ENCODE measurements at regions not wholly inside any gene's neighbourhood (a gene's known extent, or its start where the extent isn't known, plus 50 kb on each side); places are given as distances from the start of the nearest gene placed in this dataset.

DNA sequence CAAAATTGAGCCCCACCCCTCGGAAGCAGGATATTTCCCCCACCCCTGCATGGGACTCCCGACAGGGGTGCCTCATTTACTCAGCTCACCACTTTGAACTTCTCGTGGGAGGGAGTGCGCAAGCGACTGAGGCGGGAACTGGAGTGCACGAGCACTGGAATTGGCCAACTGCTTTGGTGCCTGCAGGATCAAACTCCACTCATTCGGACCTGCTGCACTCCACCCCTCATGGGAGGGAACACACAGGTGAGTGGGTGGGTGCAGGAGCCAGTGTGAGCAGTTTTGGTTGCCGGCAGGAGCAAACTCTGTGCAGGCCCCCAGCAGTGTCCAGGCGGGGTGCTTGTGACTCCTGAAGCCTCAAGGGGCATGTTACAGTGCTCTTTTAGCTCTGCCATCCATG lies 301.2 kb downstream of the TUSC1 start:
- Histone ChIP-seq H3K36me3 (ENCODE audit: insufficient read depth, insufficient read length, low read length) (no peaks in the 10 kb centered on the region), H3K9ac (ENCODE audit: insufficient read length, low read depth) (no peak overlapping the region), H3K4me3 (ENCODE audit: insufficient read length, low read depth) (no peak overlapping the region), H3K9me3 (ENCODE audit: insufficient read depth, low read length) (no peaks in the 10 kb centered on the region), H3K4me1 (ENCODE audit: insufficient read depth, insufficient read length) (no peaks in the 10 kb centered on the region), H3K27me3 (ENCODE audit: insufficient read depth, insufficient read length) (no peaks in the 10 kb centered on the region)
- no peak for DNase-seq (ENCODE audit: low read depth, low spot score)
- TF ChIP-seq ZNF274 (IDR thresholded peaks at IDR 0.05; ENCODE audit: low read depth, low read length) (no peak), SUZ12 (IDR thresholded peaks at IDR 0.05; ENCODE audit: extremely low read depth, insufficient read depth, insufficient read length) (no peak), YY1 (IDR thresholded peaks at IDR 0.05; ENCODE audit: insufficient read depth, insufficient read length) (no peak)

DNA sequence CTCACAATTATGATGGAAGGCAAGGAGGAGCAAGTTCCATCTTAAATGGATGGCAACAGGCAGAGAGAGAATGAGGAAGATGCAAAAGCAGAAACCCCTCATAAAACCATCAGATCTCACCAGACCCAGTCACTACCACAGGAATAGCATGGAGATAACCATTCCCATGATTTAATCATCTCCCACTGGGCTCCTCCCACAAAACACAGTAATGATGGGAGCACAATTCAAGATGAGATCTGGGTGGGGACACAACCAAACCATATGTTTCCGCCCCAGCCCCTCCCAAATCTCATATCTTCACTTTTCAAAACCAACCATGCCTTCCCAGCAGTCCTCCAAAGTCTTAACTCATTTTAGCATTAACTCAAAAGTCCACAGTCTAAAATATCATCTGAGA lies 304.0 kb downstream of the TUSC1 start:
- Histone ChIP-seq H3K4me1 (ENCODE audit: insufficient read depth, insufficient read length) (no peaks in the 10 kb centered on the region), H3K36me3 (ENCODE audit: insufficient read depth, insufficient read length, low read length) (no peaks in the 10 kb centered on the region), H3K4me3 (ENCODE audit: insufficient read length, low read depth) (no peak overlapping the region), H3K27me3 (ENCODE audit: insufficient read depth, insufficient read length) (no peaks in the 10 kb centered on the region), H3K9ac (ENCODE audit: insufficient read length, low read depth) (no peak overlapping the region), H3K9me3 (ENCODE audit: insufficient read depth, low read length) (no peaks in the 10 kb centered on the region)
- DNase-seq (ENCODE audit: low read depth, low spot score) = no peak
- TF ChIP-seq SUZ12 (IDR thresholded peaks at IDR 0.05; ENCODE audit: extremely low read depth, insufficient read depth, insufficient read length) (no peak), ZNF274 (IDR thresholded peaks at IDR 0.05; ENCODE audit: low read depth, low read length) (no peak), YY1 (IDR thresholded peaks at IDR 0.05; ENCODE audit: insufficient read depth, insufficient read length) (no peak)

DNA sequence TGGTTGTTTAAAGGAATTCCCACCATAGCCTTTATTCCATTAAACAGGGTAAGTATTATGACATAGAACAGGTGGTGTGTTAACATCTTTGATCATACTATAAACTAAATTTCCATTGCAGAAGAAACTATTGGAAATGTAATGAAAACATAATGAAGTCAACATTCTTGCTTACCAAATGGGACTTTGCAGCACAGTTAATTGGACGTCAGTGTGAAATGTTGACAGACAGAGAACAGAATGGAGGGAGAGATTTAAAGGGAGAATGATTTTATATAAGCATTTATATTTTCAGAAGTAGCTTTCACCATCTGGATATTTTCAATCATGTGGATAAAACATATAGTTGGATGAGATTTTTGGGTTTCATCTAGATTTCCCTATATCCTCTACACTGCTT lies 311.3 kb downstream of the TUSC1 start:
- no peaks in the 10 kb centered on the region for H3K4me1 ChIP-seq (ENCODE audit: insufficient read depth, insufficient read length)
- H3K36me3 ChIP-seq (ENCODE audit: insufficient read depth, insufficient read length, low read length) = no peaks in the 10 kb centered on the region
- no peak for DNase-seq (ENCODE audit: low read depth, low spot score)
- no peak overlapping the region for H3K4me3 ChIP-seq (ENCODE audit: insufficient read length, low read depth)
- TF ChIP-seq YY1 (IDR thresholded peaks at IDR 0.05; ENCODE audit: insufficient read depth, insufficient read length) (no peak), ZNF274 (IDR thresholded peaks at IDR 0.05; ENCODE audit: low read depth, low read length) (no peak)
- no peaks in the 10 kb centered on the region for H3K27me3 ChIP-seq (ENCODE audit: insufficient read depth, insufficient read length)
- no peaks in the 10 kb centered on the region for H3K9me3 ChIP-seq (ENCODE audit: insufficient read depth, low read length)
- H3K9ac ChIP-seq (ENCODE audit: insufficient read length, low read depth) = no peak overlapping the region

DNA sequence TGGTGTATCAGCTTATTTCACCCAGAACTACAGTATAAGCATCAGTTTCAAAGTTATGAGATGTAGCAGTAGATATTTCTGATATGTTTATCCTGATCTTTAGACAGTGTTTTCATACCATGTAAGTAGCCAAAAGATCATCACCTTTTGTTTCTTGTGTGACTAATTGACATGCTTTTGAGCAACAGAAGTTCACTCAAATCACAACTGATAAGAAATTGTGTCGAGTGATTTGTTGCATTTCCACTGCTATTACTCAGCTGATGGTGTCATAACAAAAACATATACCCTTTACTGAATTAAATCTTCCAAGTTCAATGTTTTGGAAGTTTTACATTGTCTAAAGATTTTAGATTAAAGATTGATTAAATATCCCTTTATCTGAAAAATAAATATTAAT lies 324.5 kb downstream of the TUSC1 start:
- H3K4me3 ChIP-seq (ENCODE audit: insufficient read length, low read depth) = no peak overlapping the region
- H3K27me3 ChIP-seq (ENCODE audit: insufficient read depth, insufficient read length) = no peaks in the 10 kb centered on the region
- DNase-seq (ENCODE audit: low read depth, low spot score) = no peak
- H3K36me3 ChIP-seq (ENCODE audit: insufficient read depth, insufficient read length, low read length) = no peaks in the 10 kb centered on the region
- no peak overlapping the region for H3K9ac ChIP-seq (ENCODE audit: insufficient read length, low read depth)
- H3K4me1 ChIP-seq (ENCODE audit: insufficient read depth, insufficient read length) = no peaks in the 10 kb centered on the region
- TF ChIP-seq SUZ12 (IDR thresholded peaks at IDR 0.05; ENCODE audit: extremely low read depth, insufficient read depth, insufficient read length) (no peak), ZNF274 (IDR thresholded peaks at IDR 0.05; ENCODE audit: low read depth, low read length) (no peak), YY1 (IDR thresholded peaks at IDR 0.05; ENCODE audit: insufficient read depth, insufficient read length) (no peak)
- H3K9me3 ChIP-seq (ENCODE audit: insufficient read depth, low read length) = peaks cover 25% of the 10 kb centered on the region

DNA sequence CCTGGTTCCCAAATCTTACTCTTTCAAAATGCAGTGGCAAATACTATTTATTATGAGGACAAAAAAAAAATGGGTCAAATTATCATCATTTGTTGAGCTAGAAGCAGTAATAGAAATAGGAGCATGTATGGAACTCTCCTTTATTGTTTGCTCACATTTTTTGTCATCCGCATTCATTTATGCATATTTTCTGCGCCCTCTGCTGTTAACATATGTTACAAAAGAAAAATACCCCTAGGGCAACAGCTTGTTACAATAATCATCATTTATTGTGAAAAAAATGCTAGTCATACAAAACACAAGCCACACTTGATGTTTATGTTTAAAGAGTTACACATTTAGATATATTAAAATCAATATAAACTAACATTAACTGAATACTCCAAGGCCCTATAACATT lies 328.2 kb downstream of the TUSC1 start:
- Histone ChIP-seq H3K36me3 (ENCODE audit: insufficient read depth, insufficient read length, low read length) (no peaks in the 10 kb centered on the region), H3K4me1 (ENCODE audit: insufficient read depth, insufficient read length) (no peaks in the 10 kb centered on the region)
- no peak for DNase-seq (ENCODE audit: low read depth, low spot score)

DNA sequence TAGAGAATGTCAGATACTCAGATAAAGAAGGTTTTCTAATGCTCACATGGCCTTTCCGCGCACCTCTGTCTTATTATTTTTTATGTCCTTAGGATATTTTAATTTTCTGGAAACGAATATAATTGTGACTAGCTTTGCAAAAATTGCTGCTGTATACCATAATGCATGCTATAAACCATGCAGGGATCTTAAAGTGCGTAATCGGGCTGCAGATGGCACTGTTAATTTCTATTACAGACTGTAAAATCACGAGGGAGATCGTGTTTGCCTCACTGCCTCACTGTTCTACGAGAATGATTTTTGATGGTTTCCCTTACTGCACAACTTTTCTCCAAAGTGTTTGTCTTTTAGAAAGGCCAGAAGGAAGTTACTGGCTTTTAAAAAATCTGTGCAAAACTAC lies 356.1 kb downstream of the TUSC1 start:
- DNase-seq (ENCODE audit: low read depth, low spot score) = no peak
- Histone ChIP-seq H3K4me1 (ENCODE audit: insufficient read depth, insufficient read length) (no peaks in the 10 kb centered on the region), H3K27me3 (ENCODE audit: insufficient read depth, insufficient read length) (no peaks in the 10 kb centered on the region), H3K9ac (ENCODE audit: insufficient read length, low read depth) (no peak overlapping the region), H3K4me3 (ENCODE audit: insufficient read length, low read depth) (no peak overlapping the region), H3K9me3 (ENCODE audit: insufficient read depth, low read length) (no peaks in the 10 kb centered on the region), H3K36me3 (ENCODE audit: insufficient read depth, insufficient read length, low read length) (no peaks in the 10 kb centered on the region)
- TF ChIP-seq SUZ12 (IDR thresholded peaks at IDR 0.05; ENCODE audit: extremely low read depth, insufficient read depth, insufficient read length) (no peak), ZNF274 (IDR thresholded peaks at IDR 0.05; ENCODE audit: low read depth, low read length) (no peak), YY1 (IDR thresholded peaks at IDR 0.05; ENCODE audit: insufficient read depth, insufficient read length) (no peak)

More for the DNA sequence above, 328.2 kb downstream of the TUSC1 start:
- no peaks in the 10 kb centered on the region for H3K27me3 ChIP-seq (ENCODE audit: insufficient read depth, insufficient read length)
- no peaks in the 10 kb centered on the region for H3K9me3 ChIP-seq (ENCODE audit: insufficient read depth, low read length)
- TF ChIP-seq ZNF274 (IDR thresholded peaks at IDR 0.05; ENCODE audit: low read depth, low read length) = no peak
- H3K9ac ChIP-seq (ENCODE audit: insufficient read length, low read depth) = no peak overlapping the region
- H3K4me3 ChIP-seq (ENCODE audit: insufficient read length, low read depth) = no peak overlapping the region

DNA sequence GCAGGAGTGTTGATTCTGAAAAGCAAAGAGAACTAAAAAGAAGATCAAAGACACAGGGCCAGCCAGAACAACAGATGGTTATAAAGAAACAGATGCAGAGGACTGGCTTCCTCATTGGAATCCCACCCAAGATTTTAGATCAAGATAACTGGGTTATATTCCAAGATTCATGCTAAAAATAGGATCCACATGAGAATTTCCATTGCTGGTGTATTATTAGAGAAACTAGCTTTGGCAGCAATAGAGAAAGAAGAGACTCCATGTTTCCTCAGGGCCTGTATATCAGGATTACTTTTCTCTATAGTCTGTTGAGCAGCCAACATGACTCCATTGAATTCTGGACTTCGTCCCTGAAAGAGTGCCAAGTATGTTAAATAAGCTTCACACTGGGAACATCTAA lies 367.3 kb downstream of the TUSC1 start:
- TF ChIP-seq SUZ12 (IDR thresholded peaks at IDR 0.05; ENCODE audit: extremely low read depth, insufficient read depth, insufficient read length) (no peak), ZNF274 (IDR thresholded peaks at IDR 0.05; ENCODE audit: low read depth, low read length) (no peak), YY1 (IDR thresholded peaks at IDR 0.05; ENCODE audit: insufficient read depth, insufficient read length) (no peak)
- H3K36me3 ChIP-seq (ENCODE audit: insufficient read depth, insufficient read length, low read length) = no peaks in the 10 kb centered on the region
- no peak overlapping the region for H3K9ac ChIP-seq (ENCODE audit: insufficient read length, low read depth)
- H3K4me1 ChIP-seq (ENCODE audit: insufficient read depth, insufficient read length) = no peaks in the 10 kb centered on the region
- no peaks in the 10 kb centered on the region for H3K9me3 ChIP-seq (ENCODE audit: insufficient read depth, low read length)
- H3K27me3 ChIP-seq (ENCODE audit: insufficient read depth, insufficient read length) = no peaks in the 10 kb centered on the region
- no peak for DNase-seq (ENCODE audit: low read depth, low spot score)
- H3K4me3 ChIP-seq (ENCODE audit: insufficient read length, low read depth) = no peak overlapping the region

DNA sequence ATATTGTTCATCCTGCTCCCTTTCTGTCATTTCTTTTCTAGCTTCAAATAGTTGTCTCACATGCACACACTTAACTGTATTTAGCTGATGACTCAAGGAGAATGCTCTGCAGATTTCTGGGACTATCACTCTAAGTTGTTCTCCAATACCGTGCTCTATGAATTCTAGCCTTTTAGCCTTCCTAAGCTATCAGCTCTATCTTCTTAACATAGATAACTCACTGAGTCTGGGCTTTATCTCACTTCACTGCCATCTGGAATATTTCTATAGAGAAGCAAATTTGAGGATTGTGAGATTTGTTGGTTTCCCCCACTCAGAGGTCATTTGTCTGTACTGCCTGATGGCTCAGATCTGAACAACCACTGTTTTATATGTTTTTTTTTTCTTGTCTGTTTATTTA lies 369.7 kb downstream of the TUSC1 start:
- Histone ChIP-seq H3K9me3 (ENCODE audit: insufficient read depth, low read length) (no peaks in the 10 kb centered on the region), H3K4me3 (ENCODE audit: insufficient read length, low read depth) (no peak overlapping the region), H3K4me1 (ENCODE audit: insufficient read depth, insufficient read length) (no peaks in the 10 kb centered on the region), H3K27me3 (ENCODE audit: insufficient read depth, insufficient read length) (no peaks in the 10 kb centered on the region), H3K36me3 (ENCODE audit: insufficient read depth, insufficient read length, low read length) (no peaks in the 10 kb centered on the region), H3K9ac (ENCODE audit: insufficient read length, low read depth) (no peak overlapping the region)
- TF ChIP-seq YY1 (IDR thresholded peaks at IDR 0.05; ENCODE audit: insufficient read depth, insufficient read length) = no peak
- TF ChIP-seq SUZ12 (IDR thresholded peaks at IDR 0.05; ENCODE audit: extremely low read depth, insufficient read depth, insufficient read length) = no peak
- no peak for TF ChIP-seq ZNF274 (IDR thresholded peaks at IDR 0.05; ENCODE audit: low read depth, low read length)
- DNase-seq (ENCODE audit: low read depth, low spot score) = no peak
